ENCODE measurements at regions not wholly inside any gene's neighbourhood (a gene's known extent, or its start where the extent isn't known, plus 50 kb on each side); places are given as distances from the start of the nearest gene placed in this dataset.

DNA sequence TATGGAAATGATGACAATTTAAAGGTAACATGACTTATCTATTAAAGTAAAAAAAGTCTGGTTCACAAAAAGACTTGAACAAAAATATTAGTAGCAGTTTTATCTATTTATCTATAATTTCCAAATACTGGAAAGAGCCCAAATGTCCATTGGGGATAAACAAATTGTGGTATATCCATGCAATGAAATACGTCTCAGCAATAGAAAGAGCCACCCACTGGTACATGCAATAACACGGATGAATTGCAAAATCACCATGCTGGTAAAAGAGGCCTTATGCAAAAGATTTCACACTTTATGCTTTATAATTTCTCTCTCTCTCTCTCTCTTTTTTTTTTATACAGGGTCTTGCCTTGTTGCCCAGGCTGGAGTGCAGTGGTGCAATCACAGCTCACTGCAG is 91.4 kb upstream of the ASAP2 start:
- no peak overlapping the region for H3K9ac ChIP-seq (ENCODE audit: insufficient read length, low read depth)
- peaks cover 3% of the 10 kb centered on the region for H3K4me1 ChIP-seq (ENCODE audit: insufficient read depth, insufficient read length)
- no peaks in the 10 kb centered on the region for H3K9me3 ChIP-seq (ENCODE audit: insufficient read depth, low read length)
- no peaks in the 10 kb centered on the region for H3K36me3 ChIP-seq (ENCODE audit: insufficient read depth, insufficient read length, low read length)
- no peaks in the 10 kb centered on the region for H3K27me3 ChIP-seq (ENCODE audit: insufficient read depth, insufficient read length)
- DNase-seq (ENCODE audit: low read depth, low spot score) = no peak
- H3K4me3 ChIP-seq (ENCODE audit: insufficient read length, low read depth) = no peak overlapping the region
- no peak for TF ChIP-seq ZNF274 (IDR thresholded peaks at IDR 0.05; ENCODE audit: low read depth, low read length)
- no peak for TF ChIP-seq YY1 (IDR thresholded peaks at IDR 0.05; ENCODE audit: insufficient read depth, insufficient read length)
- no peak for TF ChIP-seq SUZ12 (IDR thresholded peaks at IDR 0.05; ENCODE audit: extremely low read depth, insufficient read depth, insufficient read length)

DNA sequence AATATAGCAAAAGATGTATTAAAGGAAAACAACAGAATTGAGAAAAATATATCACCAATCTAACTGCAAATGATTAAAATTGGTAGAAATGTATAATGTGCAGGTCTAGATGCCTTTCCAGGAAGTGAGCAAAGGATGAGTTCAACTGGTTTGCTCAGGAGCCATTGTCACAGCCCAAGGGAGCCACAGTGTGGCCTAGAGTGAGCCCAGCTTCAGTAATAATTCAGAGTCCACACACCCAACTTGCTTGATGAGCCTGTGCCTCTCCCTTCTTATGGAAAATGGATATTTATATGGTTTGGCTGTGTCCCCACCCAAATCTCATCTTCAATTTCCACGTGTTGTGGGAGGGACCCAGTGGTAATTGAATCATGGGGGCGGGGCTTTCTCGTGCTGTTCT is 92.2 kb upstream of the ASAP2 start:
- H3K9ac ChIP-seq (ENCODE audit: insufficient read length, low read depth) = no peak overlapping the region
- peaks cover 3% of the 10 kb centered on the region for H3K4me1 ChIP-seq (ENCODE audit: insufficient read depth, insufficient read length)
- no peak overlapping the region for H3K4me3 ChIP-seq (ENCODE audit: insufficient read length, low read depth)
- H3K9me3 ChIP-seq (ENCODE audit: insufficient read depth, low read length) = no peaks in the 10 kb centered on the region
- H3K27me3 ChIP-seq (ENCODE audit: insufficient read depth, insufficient read length) = no peaks in the 10 kb centered on the region
- TF ChIP-seq ZNF274 (IDR thresholded peaks at IDR 0.05; ENCODE audit: low read depth, low read length) (no peak), YY1 (IDR thresholded peaks at IDR 0.05; ENCODE audit: insufficient read depth, insufficient read length) (no peak), SUZ12 (IDR thresholded peaks at IDR 0.05; ENCODE audit: extremely low read depth, insufficient read depth, insufficient read length) (no peak)
- H3K36me3 ChIP-seq (ENCODE audit: insufficient read depth, insufficient read length, low read length) = no peaks in the 10 kb centered on the region
- no peak for DNase-seq (ENCODE audit: low read depth, low spot score)

DNA sequence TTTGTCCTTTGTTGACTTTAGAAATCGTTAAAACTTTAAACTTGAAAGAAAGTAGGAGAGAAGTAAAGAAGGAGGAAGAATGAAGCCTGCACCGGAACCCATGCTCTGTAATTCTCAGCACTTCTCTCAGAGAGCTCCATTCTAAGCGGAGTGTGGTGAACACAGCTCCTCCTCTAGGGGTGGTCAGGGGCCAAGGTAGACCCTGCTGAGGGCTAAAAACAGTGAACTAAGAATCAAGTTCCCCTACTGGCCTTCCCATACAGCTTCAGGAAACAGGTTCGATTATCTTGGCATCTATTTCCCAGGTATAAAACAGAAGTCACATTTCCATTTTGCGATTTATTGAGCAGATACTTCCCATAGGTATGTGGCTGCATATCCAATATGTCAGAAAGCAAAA is 92.7 kb upstream of the ASAP2 start:
- TF ChIP-seq YY1 (IDR thresholded peaks at IDR 0.05; ENCODE audit: insufficient read depth, insufficient read length) (no peak), ZNF274 (IDR thresholded peaks at IDR 0.05; ENCODE audit: low read depth, low read length) (no peak), SUZ12 (IDR thresholded peaks at IDR 0.05; ENCODE audit: extremely low read depth, insufficient read depth, insufficient read length) (no peak)
- peaks cover 3% of the 10 kb centered on the region for H3K4me1 ChIP-seq (ENCODE audit: insufficient read depth, insufficient read length)
- DNase-seq (ENCODE audit: low read depth, low spot score) = no peak
- no peaks in the 10 kb centered on the region for H3K27me3 ChIP-seq (ENCODE audit: insufficient read depth, insufficient read length)
- no peak overlapping the region for H3K9ac ChIP-seq (ENCODE audit: insufficient read length, low read depth)
- no peaks in the 10 kb centered on the region for H3K9me3 ChIP-seq (ENCODE audit: insufficient read depth, low read length)
- H3K36me3 ChIP-seq (ENCODE audit: insufficient read depth, insufficient read length, low read length) = no peaks in the 10 kb centered on the region
- H3K4me3 ChIP-seq (ENCODE audit: insufficient read length, low read depth) = no peak overlapping the region

DNA sequence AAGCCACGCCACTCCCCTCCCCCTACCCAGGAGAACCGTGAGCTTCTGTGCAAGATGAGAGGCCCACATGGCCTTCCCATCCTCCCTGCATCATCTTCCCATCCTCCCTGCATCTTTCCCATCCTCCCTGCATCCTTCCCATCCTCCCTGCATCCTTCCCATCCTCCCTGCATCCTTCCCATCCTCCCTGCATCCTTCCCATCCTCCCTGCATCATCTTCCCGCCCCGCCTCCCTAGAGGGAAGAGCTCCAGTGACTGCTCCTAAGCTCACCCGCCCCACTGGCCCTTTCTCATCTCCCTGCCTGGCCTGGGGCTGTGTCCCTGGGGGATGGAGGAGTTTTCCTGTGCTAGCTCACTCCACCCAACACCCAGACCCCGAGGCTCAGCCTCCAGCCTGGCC is 93.3 kb upstream of the ASAP2 start:
- no peaks in the 10 kb centered on the region for H3K27me3 ChIP-seq (ENCODE audit: insufficient read depth, insufficient read length)
- H3K36me3 ChIP-seq (ENCODE audit: insufficient read depth, insufficient read length, low read length) = no peaks in the 10 kb centered on the region
- no peak overlapping the region for H3K9ac ChIP-seq (ENCODE audit: insufficient read length, low read depth)
- H3K4me1 ChIP-seq (ENCODE audit: insufficient read depth, insufficient read length) = peaks cover 3% of the 10 kb centered on the region
- no peak overlapping the region for H3K4me3 ChIP-seq (ENCODE audit: insufficient read length, low read depth)
- TF ChIP-seq SUZ12 (IDR thresholded peaks at IDR 0.05; ENCODE audit: extremely low read depth, insufficient read depth, insufficient read length) (no peak), YY1 (IDR thresholded peaks at IDR 0.05; ENCODE audit: insufficient read depth, insufficient read length) (no peak), ZNF274 (IDR thresholded peaks at IDR 0.05; ENCODE audit: low read depth, low read length) (no peak)
- no peaks in the 10 kb centered on the region for H3K9me3 ChIP-seq (ENCODE audit: insufficient read depth, low read length)
- no peak for DNase-seq (ENCODE audit: low read depth, low spot score)

DNA sequence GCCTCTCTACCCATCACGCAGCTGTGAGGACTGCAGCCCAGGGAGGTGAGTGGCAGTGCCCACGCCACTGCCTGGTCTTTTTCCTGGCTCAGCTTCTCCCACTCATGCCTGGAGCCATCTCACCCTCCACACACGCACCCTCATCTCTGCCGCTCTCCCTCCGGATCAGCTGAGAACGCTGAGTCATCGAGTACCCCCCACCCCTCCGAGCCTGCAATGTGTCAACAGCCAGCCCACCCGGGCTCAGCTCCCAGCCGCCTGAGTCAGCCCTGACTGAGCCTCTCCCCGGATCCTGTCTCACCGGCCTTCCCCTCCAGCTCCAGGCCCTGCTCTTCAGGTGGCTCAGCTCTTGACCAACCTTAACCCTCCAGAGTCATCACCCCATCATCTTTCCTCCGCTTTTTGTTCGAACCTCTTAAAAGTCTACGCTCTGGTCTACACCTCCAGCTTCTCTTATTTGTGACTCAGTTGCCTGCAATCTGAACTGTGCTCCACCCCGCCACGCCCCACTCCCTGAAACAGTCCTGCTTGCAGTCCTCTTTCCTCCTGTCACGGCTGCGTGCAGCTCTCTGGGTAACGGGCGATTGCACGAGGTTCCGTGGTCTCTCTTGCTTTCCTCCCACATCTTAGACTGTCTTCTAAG is 94.4 kb upstream of the ASAP2 start:
- peaks cover 6% of the 10 kb centered on the region for H3K4me1 ChIP-seq (ENCODE audit: insufficient read depth, insufficient read length)
- H3K9me3 ChIP-seq (ENCODE audit: insufficient read depth, low read length) = no peaks in the 10 kb centered on the region
- H3K36me3 ChIP-seq (ENCODE audit: insufficient read depth, insufficient read length, low read length) = no peaks in the 10 kb centered on the region
- no peak overlapping the region for H3K9ac ChIP-seq (ENCODE audit: insufficient read length, low read depth)
- no peak for DNase-seq (ENCODE audit: low read depth, low spot score)
- no peak for TF ChIP-seq SUZ12 (IDR thresholded peaks at IDR 0.05; ENCODE audit: extremely low read depth, insufficient read depth, insufficient read length)
- no peak for TF ChIP-seq ZNF274 (IDR thresholded peaks at IDR 0.05; ENCODE audit: low read depth, low read length)
- TF ChIP-seq YY1 (IDR thresholded peaks at IDR 0.05; ENCODE audit: insufficient read depth, insufficient read length) = no peak
- H3K4me3 ChIP-seq (ENCODE audit: insufficient read length, low read depth) = no peak overlapping the region
- H3K27me3 ChIP-seq (ENCODE audit: insufficient read depth, insufficient read length) = no peaks in the 10 kb centered on the region

DNA sequence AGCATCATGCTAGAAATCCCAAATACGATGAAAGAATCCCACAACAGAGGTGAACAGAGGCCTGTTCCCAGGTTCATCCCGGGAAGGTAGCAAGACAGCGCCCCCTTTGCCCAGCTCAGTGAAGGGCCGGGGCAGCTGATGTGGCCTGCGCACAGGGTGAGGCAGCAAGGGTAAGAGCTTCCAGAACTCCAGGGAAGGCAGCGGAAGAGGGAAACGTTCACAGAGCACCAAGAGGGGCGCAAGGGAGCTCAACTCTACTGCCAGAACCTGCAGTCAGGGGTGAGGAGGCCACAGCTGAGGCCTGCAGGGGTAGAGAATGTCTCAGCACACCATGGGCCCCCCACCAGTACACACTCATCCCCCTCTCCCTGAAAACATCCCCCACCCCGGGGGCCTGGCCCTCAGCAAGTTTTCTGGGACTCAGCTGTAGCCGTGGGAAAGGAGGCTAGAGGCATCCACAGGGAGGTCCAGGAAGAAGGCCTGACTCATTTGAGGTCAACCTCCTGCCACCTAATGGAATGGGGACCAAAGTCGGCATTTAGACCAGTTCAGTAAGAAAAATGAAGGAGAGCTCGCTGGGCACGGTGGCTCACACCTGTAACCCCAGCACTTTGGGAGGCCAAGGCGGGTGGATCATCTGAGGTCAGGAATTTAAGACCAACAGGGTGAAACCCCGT is 95.6 kb upstream of the ASAP2 start:
- DNase-seq (ENCODE audit: low read depth, low spot score) = peak; percentile 52
- Histone ChIP-seq H3K27me3 (ENCODE audit: insufficient read depth, insufficient read length) (no peaks in the 10 kb centered on the region), H3K9me3 (ENCODE audit: insufficient read depth, low read length) (no peaks in the 10 kb centered on the region), H3K4me3 (ENCODE audit: insufficient read length, low read depth) (no peak overlapping the region), H3K4me1 (ENCODE audit: insufficient read depth, insufficient read length) (peaks cover 6% of the 10 kb centered on the region), H3K9ac (ENCODE audit: insufficient read length, low read depth) (no peak overlapping the region), H3K36me3 (ENCODE audit: insufficient read depth, insufficient read length, low read length) (no peaks in the 10 kb centered on the region)
- TF ChIP-seq ZNF274 (IDR thresholded peaks at IDR 0.05; ENCODE audit: low read depth, low read length) (no peak), SUZ12 (IDR thresholded peaks at IDR 0.05; ENCODE audit: extremely low read depth, insufficient read depth, insufficient read length) (no peak), YY1 (IDR thresholded peaks at IDR 0.05; ENCODE audit: insufficient read depth, insufficient read length) (no peak)

DNA sequence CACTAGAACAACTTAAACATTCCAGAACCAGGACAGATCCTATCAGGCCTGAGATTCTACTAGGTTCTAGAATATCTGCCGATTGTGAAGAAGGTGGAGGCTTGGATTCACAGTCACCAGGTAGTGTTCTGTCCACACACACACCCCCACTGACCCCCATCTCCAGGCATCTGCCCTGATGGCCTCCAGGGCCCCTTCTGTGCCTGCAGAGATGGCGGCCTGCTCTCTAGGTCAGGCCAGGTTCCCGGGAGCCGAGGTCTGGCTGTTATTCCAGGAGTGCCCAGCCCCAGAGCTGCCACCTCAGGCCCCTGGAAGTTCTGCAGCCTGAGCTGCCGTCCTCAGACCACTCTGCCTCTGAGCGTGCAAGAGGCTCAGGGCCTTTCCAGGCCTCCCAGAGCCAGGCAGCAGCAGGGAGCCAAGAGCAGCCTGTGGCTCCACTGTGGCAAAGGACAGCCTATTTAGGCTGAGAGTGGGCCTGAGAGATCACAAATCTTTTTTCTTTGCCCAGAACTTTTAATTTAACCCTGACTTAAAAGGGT is 96.2 kb upstream of the ASAP2 start:
- Histone ChIP-seq H3K9ac (ENCODE audit: insufficient read length, low read depth) (no peak overlapping the region), H3K36me3 (ENCODE audit: insufficient read depth, insufficient read length, low read length) (no peaks in the 10 kb centered on the region), H3K27me3 (ENCODE audit: insufficient read depth, insufficient read length) (no peaks in the 10 kb centered on the region), H3K4me3 (ENCODE audit: insufficient read length, low read depth) (no peak overlapping the region), H3K9me3 (ENCODE audit: insufficient read depth, low read length) (no peaks in the 10 kb centered on the region), H3K4me1 (ENCODE audit: insufficient read depth, insufficient read length) (peaks cover 6% of the 10 kb centered on the region)
- no peak for DNase-seq (ENCODE audit: low read depth, low spot score)
- TF ChIP-seq SUZ12 (IDR thresholded peaks at IDR 0.05; ENCODE audit: extremely low read depth, insufficient read depth, insufficient read length) (no peak), YY1 (IDR thresholded peaks at IDR 0.05; ENCODE audit: insufficient read depth, insufficient read length) (no peak), ZNF274 (IDR thresholded peaks at IDR 0.05; ENCODE audit: low read depth, low read length) (no peak)
